Aorta (tissue), 5 donors: ENCODE measurements at regions not wholly inside any gene's neighbourhood (a gene's known extent, or its start where the extent isn't known, plus 50 kb on each side); places are given as distances from the start of the nearest gene placed in this dataset.
A peak's percentile ranks its signal among the peaks of the same experiment; 100 is the strongest.

Experiments used
- ATAC-seq: fragments of 200-7000 bp; cut with Tn5 transposase; one replicate; pipeline ENCODE4 v1.9.1; 2022; ENCODE audit warnings: moderate library complexity; ENCODE audit not compliant: low FRiP score
- DNase-seq, 2 donors: peaks; one replicate each; pipeline ENCODE4 v3.0.0-alpha.2; 2020
- H3K27ac ChIP-seq, 2 donors: one replicate each; pipeline ENCODE4 v1.5.1; 2013; ENCODE audit warnings: low read length in 2 of 2, mild to moderate bottlenecking in 2 of 2, moderate library complexity in 2 of 2, control low read depth in 1 of 2, inconsistent platforms in 1 of 2, low read depth in 1 of 2
- H3K27me3 ChIP-seq, 2 donors: one replicate each; pipeline ENCODE4 v1.6.1; 2013; ENCODE audit warnings: control low read depth in 1 of 2, low read length in 1 of 2, mild to moderate bottlenecking in 1 of 2, moderate library complexity in 1 of 2; ENCODE audit not compliant: insufficient read depth in 2 of 2, control insufficient read depth in 1 of 2
- H3K36me3 ChIP-seq, 2 donors: one replicate each; pipeline ENCODE4 v1.6.1; 2013; ENCODE audit warnings: control low read depth in 1 of 2, low read length in 1 of 2, mild to moderate bottlenecking in 1 of 2; ENCODE audit not compliant: insufficient read depth in 2 of 2, control insufficient read depth in 1 of 2
- H3K4me1 ChIP-seq, 2 donors: one replicate each; pipeline ENCODE4 v1.6.1; 2013; ENCODE audit warnings: low read length in 2 of 2, control low read depth in 1 of 2, mild to moderate bottlenecking in 1 of 2, moderate library complexity in 1 of 2; ENCODE audit not compliant: insufficient read depth in 2 of 2, control insufficient read depth in 1 of 2
- H3K4me3 ChIP-seq, 2 donors: one replicate each; pipeline ENCODE4 v1.5.1; 2013; ENCODE audit warnings: low read length in 2 of 2, control low read depth in 1 of 2, mild to moderate bottlenecking in 1 of 2
- H3K9me3 ChIP-seq: one replicate; pipeline ENCODE4 v1.6.1; 2013; ENCODE audit warnings: mild to moderate bottlenecking, low read length; ENCODE audit not compliant: control insufficient read depth
- WGBS, 2 donors: extraction: QIAGEN DNeasy Blood & Tissue Kit; methylation state at CpG; one replicate each; pipeline ENCODE4 v1.1.7; 2013; 5-methylcytosine and 5-hydroxymethylcytosine counted together
- intact Hi-C, 2 donors: fragments of 100-400 bp; cut with DNase I; formaldehyde crosslinking; loops; one replicate each; pipeline versions ENCODE4 v1.14.2 to v1.15.0; 2022
- donor health status: healthy with polysubstance abuse.
- donor health status: Bipolar disorder and iron deficiency.
- donor health status: DM: no; HTN: no; CAD: no.
- donor health status: DM: no; HTN: no; CAD: no.
- donor health status: DM: yes; HTN: yes; CAD: no.

DNA sequence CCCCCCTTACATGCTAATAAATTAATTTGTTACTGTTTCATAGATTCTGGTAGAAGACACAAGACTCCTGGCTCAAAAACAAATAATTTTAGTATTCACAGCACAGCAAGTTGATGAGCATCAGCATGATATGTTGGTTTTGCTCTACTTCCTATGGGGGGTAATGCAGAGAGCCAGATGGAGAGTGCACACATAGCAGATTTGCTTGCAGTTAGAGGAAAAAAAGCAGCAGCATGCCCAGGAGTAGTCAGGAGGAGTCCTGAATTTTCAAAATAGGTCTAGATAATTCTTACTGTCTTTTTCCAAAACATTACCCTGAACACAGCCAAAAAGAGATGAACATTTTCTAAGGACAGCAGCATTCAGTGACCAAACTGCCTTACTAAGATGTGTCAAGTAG lies 261.3 kb downstream of the COX7C start:
- no peak for ATAC-seq
- no peaks in the 10 kb centered on the region for H3K4me1 ChIP-seq
- no peak for DNase-seq
- no peaks in the 10 kb centered on the region for H3K27me3 ChIP-seq
- intact Hi-C loops = no loop called here
- no peak overlapping the region for H3K27ac ChIP-seq
- H3K4me3 ChIP-seq = no peak overlapping the region
- no peaks in the 10 kb centered on the region for H3K36me3 ChIP-seq
- no peaks in the 10 kb centered on the region for H3K9me3 ChIP-seq

DNA sequence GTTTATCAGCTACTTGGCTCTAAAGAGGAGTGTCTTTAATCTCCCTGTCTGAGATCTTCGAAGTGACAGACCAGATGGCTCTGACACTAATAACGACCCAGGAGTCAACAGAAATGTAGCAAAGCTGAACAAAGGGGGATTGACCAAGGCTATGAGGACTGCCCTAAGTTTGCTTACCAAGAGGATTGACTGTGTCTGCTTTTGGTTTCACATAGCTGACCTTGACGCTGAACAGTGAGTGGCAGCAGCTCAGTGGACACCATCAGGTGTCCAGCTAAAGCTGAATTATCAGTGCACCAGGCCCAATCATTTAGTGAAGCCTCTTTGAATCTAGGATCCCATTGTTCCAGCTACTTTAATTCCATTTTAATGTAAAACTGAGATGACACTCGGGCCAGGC lies 262.6 kb downstream of the COX7C start:
- no peaks in the 10 kb centered on the region for H3K36me3 ChIP-seq
- H3K9me3 ChIP-seq = no peaks in the 10 kb centered on the region
- no peak overlapping the region for H3K27ac ChIP-seq
- H3K4me1 ChIP-seq = no peaks in the 10 kb centered on the region
- H3K4me3 ChIP-seq = no peak overlapping the region
- intact Hi-C loops = no loop called here
- no peaks in the 10 kb centered on the region for H3K27me3 ChIP-seq
- DNase-seq (no peak), ATAC-seq (no peak)
- WGBS, 2 donors = 63 to 76% methylated on average over 4 of the region's 4 CpGs

DNA sequence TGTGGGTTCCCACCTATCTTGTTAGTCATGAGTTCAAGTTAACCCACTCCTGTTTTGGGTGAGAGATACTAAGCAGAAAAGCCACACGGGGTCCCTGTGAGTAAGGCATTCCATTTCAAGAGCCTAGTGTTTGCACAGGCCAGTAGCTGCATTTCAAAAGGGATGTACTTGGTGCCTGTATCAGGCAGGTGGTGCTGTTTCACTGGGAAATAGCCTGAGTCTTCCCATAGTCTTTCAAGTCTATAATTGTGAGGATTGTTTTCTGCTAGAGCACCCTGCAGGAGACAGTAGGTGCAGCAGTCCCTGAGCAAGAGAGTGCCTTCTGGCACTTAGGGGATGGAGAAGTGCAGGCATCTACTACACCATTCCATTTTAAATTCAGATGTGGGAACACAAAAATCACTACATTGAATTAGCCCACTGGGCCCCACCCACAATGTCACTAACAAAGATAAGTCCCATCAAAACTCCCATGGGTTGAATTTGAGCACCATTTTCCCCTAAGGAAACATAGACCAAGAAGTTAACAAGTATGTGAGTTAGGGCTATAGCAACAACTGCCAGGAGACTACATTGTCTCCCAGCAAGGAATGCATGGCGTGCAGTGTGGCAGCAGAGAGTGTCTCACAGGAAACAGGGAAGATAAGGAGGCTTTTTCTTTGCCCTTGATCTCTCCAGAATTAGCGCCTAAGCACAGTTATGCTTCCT lies 263.2 kb downstream of the COX7C start:
- ATAC-seq = peak; percentile 72
- intact Hi-C loops = no loop called here

GRCh38 chr5:86881493-86882090 lies 263.9 kb downstream of the COX7C start:
- Histone ChIP-seq H3K27me3 (no peaks in the 10 kb centered on the region), H3K36me3 (no peaks in the 10 kb centered on the region), H3K4me1 (no peaks in the 10 kb centered on the region), H3K27ac (no peak overlapping the region), H3K9me3 (no peaks in the 10 kb centered on the region), H3K4me3 (no peak overlapping the region)
- intact Hi-C loops = no loop called here
- no peak for DNase-seq
- peak; percentile 19 for ATAC-seq
- 11 to 16% methylated on average over 1 of the region's 1 CpG for WGBS, 2 donors

More for the DNA sequence above, 263.2 kb downstream of the COX7C start:
- Histone ChIP-seq H3K9me3 (no peaks in the 10 kb centered on the region), H3K27me3 (no peaks in the 10 kb centered on the region), H3K4me3 (no peak overlapping the region), H3K4me1 (no peaks in the 10 kb centered on the region), H3K36me3 (no peaks in the 10 kb centered on the region), H3K27ac (no peak overlapping the region)
- WGBS, 2 donors = 25 to 35% methylated on average over 3 of the region's 3 CpGs
- DNase-seq = peak in 1 of 2 donors; percentile 42

DNA sequence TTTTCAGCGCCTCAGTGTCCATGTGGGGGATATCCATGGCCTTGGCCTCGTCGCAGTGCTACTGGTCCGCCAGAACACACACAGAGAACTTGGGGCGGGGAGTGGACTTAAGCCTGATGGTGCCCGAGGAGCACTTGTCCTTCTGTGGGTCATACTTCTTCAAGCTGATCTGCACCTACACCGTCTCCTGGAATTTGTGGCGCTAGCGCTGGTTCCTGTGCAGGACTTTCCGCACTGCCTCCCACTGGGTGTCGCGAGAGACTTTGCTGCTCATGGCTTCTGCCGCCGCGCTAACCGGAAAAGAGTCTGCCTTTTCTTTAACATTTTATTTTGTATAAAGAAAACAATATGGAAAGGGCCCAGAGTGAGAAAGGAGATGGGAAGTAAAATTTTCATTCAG lies 266.9 kb downstream of the COX7C start:
- 96% methylated on average over 16 of the region's 16 CpGs for WGBS, 2 donors
- Histone ChIP-seq H3K27me3 (no peaks in the 10 kb centered on the region), H3K4me3 (no peak overlapping the region), H3K36me3 (no peaks in the 10 kb centered on the region), H3K9me3 (no peaks in the 10 kb centered on the region), H3K4me1 (no peaks in the 10 kb centered on the region), H3K27ac (no peak overlapping the region)
- intact Hi-C loops = no loop called here
- no peak for ATAC-seq
- no peak for DNase-seq

DNA sequence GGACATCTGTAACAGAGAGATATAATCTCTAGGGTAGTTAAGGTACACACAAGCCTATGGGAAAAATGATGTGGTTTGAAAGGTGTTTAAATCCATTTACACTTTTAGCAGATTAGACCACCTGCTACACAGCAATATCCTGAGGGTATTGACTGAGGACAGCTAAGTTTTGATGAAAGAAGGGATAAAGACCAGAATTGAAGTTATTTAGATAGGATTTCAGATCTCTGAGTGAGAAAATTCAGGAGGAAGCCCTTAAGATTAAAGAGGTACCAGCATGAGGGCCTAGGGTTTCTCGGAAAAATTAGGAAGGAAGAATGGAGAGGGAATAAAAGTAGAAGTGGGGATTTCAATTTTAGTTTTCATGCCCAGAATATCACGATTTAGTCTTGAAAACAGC lies 267.3 kb downstream of the COX7C start:
- intact Hi-C loops = no loop called here
- H3K27ac ChIP-seq = no peak overlapping the region
- H3K27me3 ChIP-seq = no peaks in the 10 kb centered on the region
- H3K4me1 ChIP-seq = no peaks in the 10 kb centered on the region
- H3K4me3 ChIP-seq = no peak overlapping the region
- no peaks in the 10 kb centered on the region for H3K36me3 ChIP-seq
- WGBS, 2 donors = 93 to 97% methylated on average over 2 of the region's 2 CpGs
- H3K9me3 ChIP-seq = no peaks in the 10 kb centered on the region
- ATAC-seq = no peak
- no peak for DNase-seq

DNA sequence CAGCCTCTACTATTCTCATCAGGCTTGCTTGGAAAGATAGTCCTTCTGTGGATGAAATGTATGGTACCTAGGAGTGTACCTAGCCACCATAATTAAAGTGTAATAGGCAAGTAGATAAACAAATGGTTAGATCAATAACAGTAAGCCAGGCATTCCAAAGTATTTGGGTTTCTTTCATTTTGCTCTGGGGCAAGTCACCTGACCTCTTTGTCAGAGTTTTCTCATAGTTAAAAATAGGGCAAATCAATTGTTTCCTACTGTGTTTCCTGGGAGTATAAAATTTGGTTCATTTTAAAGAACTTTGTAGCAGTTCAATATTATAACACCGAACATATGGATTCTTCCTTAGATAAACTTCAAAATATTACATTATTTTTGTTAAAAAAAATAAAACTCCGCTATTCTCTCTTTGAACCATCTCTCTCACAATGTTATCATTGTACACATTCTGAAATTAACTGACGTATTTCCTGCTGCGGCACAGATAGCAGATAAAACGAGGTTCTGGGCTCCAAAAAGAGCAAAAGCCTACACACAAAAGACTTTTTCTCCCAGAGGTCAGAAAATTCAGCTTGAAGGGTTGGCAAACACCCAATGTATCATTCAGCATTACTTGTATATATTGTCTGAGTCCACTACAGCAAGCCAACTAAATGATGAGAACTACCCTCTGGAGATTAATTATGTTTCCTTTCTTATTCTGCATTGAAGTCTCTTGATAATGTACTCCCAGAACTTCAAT lies 267.9 kb downstream of the COX7C start:
- intact Hi-C loops = no loop called here
- ATAC-seq = no peak
- Histone ChIP-seq H3K4me1 (no peaks in the 10 kb centered on the region), H3K36me3 (no peaks in the 10 kb centered on the region), H3K9me3 (no peaks in the 10 kb centered on the region), H3K4me3 (no peak overlapping the region), H3K27ac (no peak overlapping the region), H3K27me3 (no peaks in the 10 kb centered on the region)
- no peak for DNase-seq
- 32 to 34% methylated on average over 5 of the region's 5 CpGs for WGBS, 2 donors

DNA sequence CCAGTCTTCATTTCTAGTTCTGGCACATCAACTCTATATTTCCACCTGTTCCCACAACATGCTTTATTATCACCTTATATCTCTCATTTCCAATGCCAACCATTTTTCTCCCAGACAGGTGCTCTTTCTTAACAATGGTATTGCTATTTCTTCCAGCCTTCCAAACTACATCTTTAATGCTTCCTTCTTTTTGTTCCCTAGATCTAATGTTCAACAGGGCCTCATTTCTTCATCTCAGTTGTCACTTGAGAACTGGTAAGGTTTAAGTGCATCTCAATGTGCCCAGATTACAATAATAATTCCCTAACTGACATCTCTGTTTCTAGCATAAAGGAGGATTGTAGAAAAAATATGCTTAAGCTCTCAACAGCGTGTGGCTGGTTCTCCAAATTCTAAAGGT lies 272.6 kb downstream of the COX7C start:
- no peaks in the 10 kb centered on the region for H3K4me1 ChIP-seq
- no peaks in the 10 kb centered on the region for H3K36me3 ChIP-seq
- DNase-seq (no peak), ATAC-seq (no peak)
- no peak overlapping the region for H3K4me3 ChIP-seq
- WGBS, 2 donors = 45 to 55% methylated on average over 1 of the region's 1 CpG
- no peaks in the 10 kb centered on the region for H3K9me3 ChIP-seq
- no peak overlapping the region for H3K27ac ChIP-seq
- intact Hi-C loops = no loop called here
- H3K27me3 ChIP-seq = no peaks in the 10 kb centered on the region

DNA sequence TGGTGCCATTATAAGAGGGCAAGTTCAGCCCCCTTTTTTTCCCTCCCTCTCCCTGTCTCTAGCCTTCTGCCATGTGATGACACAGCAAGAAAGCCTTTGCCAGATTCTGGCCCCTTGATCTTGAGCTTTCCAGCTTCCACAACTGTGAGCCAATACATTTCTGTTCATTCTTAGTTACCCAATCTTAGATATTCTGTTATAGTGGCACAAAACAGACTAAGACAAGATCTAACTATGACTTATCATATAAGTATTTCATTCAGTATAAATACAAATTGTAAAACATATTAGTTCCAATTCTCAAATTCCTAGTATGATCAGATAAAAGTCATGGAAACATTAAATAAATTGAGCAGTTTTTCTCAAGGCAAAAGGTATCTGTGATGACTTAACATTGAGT lies 276.3 kb downstream of the COX7C start:
- no peaks in the 10 kb centered on the region for H3K4me1 ChIP-seq
- intact Hi-C loops = no loop called here
- H3K27me3 ChIP-seq = no peaks in the 10 kb centered on the region
- no peak overlapping the region for H3K4me3 ChIP-seq
- no peaks in the 10 kb centered on the region for H3K36me3 ChIP-seq
- ATAC-seq (no peak), DNase-seq (no peak)
- H3K9me3 ChIP-seq = no peaks in the 10 kb centered on the region
- H3K27ac ChIP-seq = no peak overlapping the region
